GM12878 (cell line): ENCODE measurements at regions not wholly inside any gene's neighbourhood (a gene's known extent, or its start where the extent isn't known, plus 50 kb on each side); places are given as distances from the start of the nearest gene placed in this dataset.

ENCODE experiments used
- ATAC-seq: fragments of 200-7000 bp; cut with Tn5 transposase; 3 replicates; pipeline ENCODE4 v1.9.1; 2020; ENCODE audit warnings: mild to moderate bottlenecking, moderate library complexity
- BruUV-seq: library from RNA; stranded (reverse); fragments of 400-500 nt; replicated peaks from 2 replicates; lab custom pipeline; 2021; lab: Mats Ljungman, UMichigan
- CTCF ChIA-PET: fragments of 300-600 bp; sonication (Branson Sonifier 250); formaldehyde crosslinking; extraction: SDS; loops from one replicate; lab custom pipeline; 2021; ENCODE audit warnings: inconsistent platforms; lab: Yijun Ruan, JAX
- POLR2A ChIA-PET: fragments of 350-600 bp; formaldehyde crosslinking; extraction: SDS; loops from one replicate; lab custom pipeline; 2021; ENCODE audit warnings: inconsistent platforms; lab: Charles Lee
- RAD21 ChIA-PET: fragments of 300-600 bp; sonication (Branson Sonifier 250); formaldehyde crosslinking; loops from one replicate; lab custom pipeline; 2023; ENCODE audit warnings: antibody characterized with exemption; ENCODE audit not compliant: unreplicated experiment; lab: Charles Lee
- SMC1A ChIA-PET: fragments of 300-600 bp; sonication (Branson Sonifier 250); formaldehyde crosslinking; loops from one replicate; lab custom pipeline; 2023; ENCODE audit not compliant: unreplicated experiment, uncharacterized antibody; lab: Charles Lee
- DNase-seq: peaks from one replicate; pipeline ENCODE4 v3.0.0-alpha.2; 2011; ENCODE audit warnings: low read depth, low spot score
- FAIRE-seq: peaks from 3 replicates; lab custom pipeline; 2011; peaks lifted over from hg19 to GRCh38; lab: Jason Lieb, UNC
- H2AFZ ChIP-seq: 2 replicates; pipeline ENCODE4 v1.6.0; 2011; ENCODE audit warnings: low read depth, low read length, control low read depth; ENCODE audit not compliant: control insufficient read depth
- H3K27ac ChIP-seq: 2 replicates; pipeline ENCODE4 v1.5.1; 2011; ENCODE audit warnings: control low read depth; ENCODE audit not compliant: control insufficient read depth, insufficient read depth
- H3K27me3 ChIP-seq, 2 experiments: replicated peaks in 1 of 2; 2 replicates each; pipeline versions ENCODE4 v1.6.0 to v1.6.1; 2011; ENCODE audit warnings: low read length in 1 of 2; ENCODE audit not compliant: control insufficient read depth in 2 of 2, insufficient read depth in 2 of 2
- H3K36me3 ChIP-seq, 2 experiments: 2 replicates each; pipeline ENCODE4 v1.5.1; 2011; ENCODE audit warnings: low read length in 1 of 2; ENCODE audit not compliant: control insufficient read depth in 2 of 2, insufficient read depth in 2 of 2
- H3K4me1 ChIP-seq: 2 replicates; pipeline ENCODE4 v1.6.1; 2011; ENCODE audit warnings: mild to moderate bottlenecking, low read length, moderate library complexity, mixed read lengths; ENCODE audit not compliant: control insufficient read depth, insufficient read depth
- H3K4me2 ChIP-seq: 2 replicates; pipeline ENCODE4 v1.6.0; 2011; ENCODE audit warnings: control low read depth; ENCODE audit not compliant: control insufficient read depth, insufficient read depth
- H3K4me3 ChIP-seq: fragments of 200-600 bp; sonication (generic); 2 replicates; pipeline ENCODE4 v1.5.1; 2016
- H3K79me2 ChIP-seq: 2 replicates; pipeline ENCODE4 v1.6.0; 2011; ENCODE audit warnings: low read length; ENCODE audit not compliant: control insufficient read depth, insufficient read depth
- H3K9ac ChIP-seq: 2 replicates; pipeline ENCODE4 v1.8.0; 2011; ENCODE audit warnings: low read length, control low read depth, mixed read lengths; ENCODE audit not compliant: control insufficient read depth, insufficient read depth
- H3K9me3 ChIP-seq: replicated peaks from 3 replicates; pipeline ENCODE4 v1.5.1; 2011; ENCODE audit warnings: mild to moderate bottlenecking, low read length; ENCODE audit not compliant: control insufficient read depth, insufficient read depth
- H4K20me1 ChIP-seq: 2 replicates; pipeline ENCODE4 v1.6.0; 2011; ENCODE audit not compliant: control insufficient read depth, insufficient read depth
- EP300 ChIP-seq, 2 experiments: fragments of 150-350 bp in 1 of 2; IDR thresholded peaks; 2 replicates each; pipeline ENCODE4 v1.6.1; 2011 to 2012; ENCODE audit warnings: low read depth in 2 of 2, low read length in 2 of 2, borderline replicate concordance in 1 of 2, improper control_type of control experiment in 1 of 2, inconsistent platforms in 1 of 2; ENCODE audit not compliant: control insufficient read depth in 1 of 2
- MXI1 ChIP-seq: fragments of 150-350 bp; IDR thresholded peaks from 2 replicates; pipeline ENCODE4 v1.6.1; 2011; ENCODE audit warnings: low read depth, mild to moderate bottlenecking, inconsistent platforms, low read length, improper control_type of control experiment
- NRF1 ChIP-seq: conservative IDR thresholded peaks from 2 replicates; pipeline ENCODE4 v1.6.1; 2011; ENCODE audit warnings: mild to moderate bottlenecking, low read depth, low read length, improper control_type of control experiment
- PAX5 ChIP-seq: IDR thresholded peaks from 2 replicates; pipeline ENCODE4 v1.6.1; 2011; ENCODE audit warnings: low read depth, low read length, borderline replicate concordance
- RUNX3 ChIP-seq: IDR thresholded peaks from 2 replicates; pipeline ENCODE4 v1.6.1; 2012; ENCODE audit warnings: low read length, inconsistent platforms
- SPI1 ChIP-seq: IDR thresholded peaks from 2 replicates; pipeline ENCODE4 v1.6.1; 2011; ENCODE audit warnings: low read depth, mild to moderate bottlenecking, low read length, moderate library complexity, borderline replicate concordance; ENCODE audit not compliant: insufficient read depth
- TCF12 ChIP-seq: IDR thresholded peaks from 2 replicates; pipeline ENCODE4 v1.6.1; 2011; ENCODE audit warnings: low read depth, mild to moderate bottlenecking, low read length
- ZNF384 ChIP-seq: IDR thresholded peaks from 2 replicates; pipeline ENCODE4 v1.6.1; 2012; ENCODE audit warnings: low read depth, mild to moderate bottlenecking, low read length, improper control_type of control experiment, borderline replicate concordance
- WGBS: methylation state at CpG from one replicate; pipeline ENCODE4 v1.1.6; 2016; ENCODE audit warnings: low lambda C conversion rate; ENCODE audit not compliant: insufficient replicate concordance, insufficient coverage; ENCODE audit errors: missing lambda C conversion rate; 5-methylcytosine and 5-hydroxymethylcytosine counted together
- in situ Hi-C: fragments of 300-500 bp; cut with MboI; formaldehyde crosslinking; loops from 9 replicates; pipeline ENCODE4 v1.14.3; 2018; ENCODE audit warnings: mixed read lengths
- intact Hi-C: fragments of 100-400 bp; cut with micrococcal nuclease; formaldehyde crosslinking; loops from one replicate; pipeline ENCODE4 v1.14.2; 2022; ENCODE audit not compliant: unreplicated experiment
- TF ChIP-seq, protein P1 (sequence below): IDR thresholded peaks from 2 replicates; pipeline ENCODE4 v1.6.1; 2011; ENCODE audit warnings: borderline replicate concordance, low read depth, mild to moderate bottlenecking, moderate library complexity, low read length; ENCODE audit not compliant: insufficient read depth, poor library complexity, severe bottlenecking
- TF ChIP-seq, protein P2 (sequence below): fragments of 450-650 bp; IDR thresholded peaks from 2 replicates; pipeline ENCODE4 v1.6.1; 2018; ENCODE audit warnings: borderline replicate concordance, mild to moderate bottlenecking; ENCODE audit not compliant: partially characterized antibody
- TF ChIP-seq, protein P3 (sequence below): fragments of 450-650 bp; IDR thresholded peaks from 2 replicates; pipeline ENCODE4 v1.6.1; 2017; ENCODE audit warnings: low read depth, mild to moderate bottlenecking, moderate library complexity
- TF ChIP-seq, protein P4 (sequence below): fragments of 450-650 bp; IDR thresholded peaks from 2 replicates; pipeline ENCODE4 v1.6.1; 2016; ENCODE audit warnings: mild to moderate bottlenecking

DNA sequence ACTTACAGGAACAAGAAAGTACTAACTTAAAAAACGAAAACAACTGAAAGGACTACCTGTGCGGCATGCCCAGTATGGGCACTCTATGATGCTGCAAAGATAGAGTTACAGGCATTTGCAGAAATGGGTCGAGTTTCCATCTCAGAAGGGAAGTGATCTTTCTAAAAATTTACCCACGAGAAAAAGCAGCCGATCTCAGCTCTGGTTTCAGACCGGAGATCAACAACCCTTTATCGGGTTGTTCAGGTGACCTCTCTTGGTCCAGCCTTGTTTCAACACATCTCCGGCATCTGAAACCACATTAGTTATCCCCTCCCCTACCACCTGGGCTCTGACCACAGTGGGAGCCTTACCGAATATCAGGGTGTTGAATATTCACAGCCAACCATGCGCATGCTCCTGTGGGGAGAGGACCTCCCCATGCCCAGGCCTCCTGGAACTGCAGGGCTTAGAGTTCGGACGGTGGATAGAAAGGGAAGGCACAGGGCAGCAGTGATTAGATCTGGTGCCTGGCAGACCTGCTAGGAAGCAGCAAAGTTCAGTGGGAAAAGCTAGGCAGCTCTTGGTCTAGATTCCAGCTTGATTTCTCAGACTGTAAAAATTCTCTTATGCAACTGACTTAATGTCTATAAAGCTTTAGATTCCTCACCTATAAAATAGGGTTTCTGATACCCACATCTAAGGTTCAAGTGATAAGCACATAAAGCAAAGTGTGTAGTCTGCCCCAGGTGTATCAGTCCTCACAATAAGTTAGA is 906.0 kb downstream of the VRK1 start:
- in situ Hi-C loops (loop anchor here (10.0 kb wide), 1 partner anchor 1562 kb away; no protein-coding TSS in a partner anchor), intact Hi-C loops (loop anchor here (10.0 kb wide), 2 partner anchors 158 to 288 kb away; no protein-coding TSS in a partner anchor)
- ChIA-PET CTCF (interaction anchor here (0.6 kb wide), 2 partner anchors 91 to 143 kb away, joined by 3 read pairs; no protein-coding TSS in a partner anchor), SMC1A (interaction anchor here (0.9 to 1.0 kb wide), 3 partner anchors 110 to 255 kb away, joined by 3 read pairs; no protein-coding TSS in a partner anchor), RAD21 (no interaction called here), POLR2A (no interaction called here)
- Histone ChIP-seq H3K27me3 (no peaks in the 10 kb centered on the region), H3K36me3 (no peaks in the 10 kb centered on the region), H2AFZ (no peak overlapping the region), H3K4me3 (no peak overlapping the region), H3K4me1 (peaks cover 7% of the 10 kb centered on the region), H3K79me2 (no peaks in the 10 kb centered on the region), H3K9ac (no peak overlapping the region), H4K20me1 (no peaks in the 10 kb centered on the region), H3K9me3 (no peaks in the 10 kb centered on the region; the same call in 1 of the 3 replicates), H3K4me2 (no peak overlapping the region), H3K27ac (no peak overlapping the region)
- no TSS peak for BruUV-seq
- peak; percentile 53 for DNase-seq
- peak; percentile 74 for ATAC-seq
- 38% methylated on average over 12 of the region's 12 CpGs for WGBS
- peak; percentile 43; the same call in 1 of the 2 replicates for TF ChIP-seq RUNX3
- TF ChIP-seq PAX5: no peak
- no peak for TF ChIP-seq NRF1
- TF ChIP-seq ZNF384: peak; percentile 16; the same call in 1 of the 2 replicates
- TF ChIP-seq TCF12: peak; percentile 38; the same call in 1 of the 2 replicates
- TF ChIP-seq, protein P1, sequence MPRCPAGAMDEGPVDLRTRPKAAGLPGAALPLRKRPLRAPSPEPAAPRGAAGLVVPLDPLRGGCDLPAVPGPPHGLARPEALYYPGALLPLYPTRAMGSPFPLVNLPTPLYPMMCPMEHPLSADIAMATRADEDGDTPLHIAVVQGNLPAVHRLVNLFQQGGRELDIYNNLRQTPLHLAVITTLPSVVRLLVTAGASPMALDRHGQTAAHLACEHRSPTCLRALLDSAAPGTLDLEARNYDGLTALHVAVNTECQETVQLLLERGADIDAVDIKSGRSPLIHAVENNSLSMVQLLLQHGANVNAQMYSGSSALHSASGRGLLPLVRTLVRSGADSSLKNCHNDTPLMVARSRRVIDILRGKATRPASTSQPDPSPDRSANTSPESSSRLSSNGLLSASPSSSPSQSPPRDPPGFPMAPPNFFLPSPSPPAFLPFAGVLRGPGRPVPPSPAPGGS: no peak
- TF ChIP-seq, protein P2, sequence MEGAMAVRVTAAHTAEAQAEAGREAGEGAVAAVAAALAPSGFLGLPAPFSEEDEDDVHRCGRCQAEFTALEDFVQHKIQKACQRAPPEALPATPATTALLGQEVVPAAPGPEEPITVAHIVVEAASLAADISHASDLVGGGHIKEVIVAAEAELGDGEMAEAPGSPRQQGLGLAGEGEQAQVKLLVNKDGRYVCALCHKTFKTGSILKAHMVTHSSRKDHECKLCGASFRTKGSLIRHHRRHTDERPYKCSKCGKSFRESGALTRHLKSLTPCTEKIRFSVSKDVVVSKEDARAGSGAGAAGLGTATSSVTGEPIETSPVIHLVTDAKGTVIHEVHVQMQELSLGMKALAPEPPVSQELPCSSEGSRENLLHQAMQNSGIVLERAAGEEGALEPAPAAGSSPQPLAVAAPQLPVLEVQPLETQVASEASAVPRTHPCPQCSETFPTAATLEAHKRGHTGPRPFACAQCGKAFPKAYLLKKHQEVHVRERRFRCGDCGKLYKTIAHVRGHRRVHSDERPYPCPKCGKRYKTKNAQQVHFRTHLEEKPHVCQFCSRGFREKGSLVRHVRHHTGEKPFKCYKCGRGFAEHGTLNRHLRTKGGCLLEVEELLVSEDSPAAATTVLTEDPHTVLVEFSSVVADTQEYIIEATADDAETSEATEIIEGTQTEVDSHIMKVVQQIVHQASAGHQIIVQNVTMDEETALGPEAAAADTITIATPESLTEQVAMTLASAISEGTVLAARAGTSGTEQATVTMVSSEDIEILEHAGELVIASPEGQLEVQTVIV: no peak
- TF ChIP-seq, protein P3, sequence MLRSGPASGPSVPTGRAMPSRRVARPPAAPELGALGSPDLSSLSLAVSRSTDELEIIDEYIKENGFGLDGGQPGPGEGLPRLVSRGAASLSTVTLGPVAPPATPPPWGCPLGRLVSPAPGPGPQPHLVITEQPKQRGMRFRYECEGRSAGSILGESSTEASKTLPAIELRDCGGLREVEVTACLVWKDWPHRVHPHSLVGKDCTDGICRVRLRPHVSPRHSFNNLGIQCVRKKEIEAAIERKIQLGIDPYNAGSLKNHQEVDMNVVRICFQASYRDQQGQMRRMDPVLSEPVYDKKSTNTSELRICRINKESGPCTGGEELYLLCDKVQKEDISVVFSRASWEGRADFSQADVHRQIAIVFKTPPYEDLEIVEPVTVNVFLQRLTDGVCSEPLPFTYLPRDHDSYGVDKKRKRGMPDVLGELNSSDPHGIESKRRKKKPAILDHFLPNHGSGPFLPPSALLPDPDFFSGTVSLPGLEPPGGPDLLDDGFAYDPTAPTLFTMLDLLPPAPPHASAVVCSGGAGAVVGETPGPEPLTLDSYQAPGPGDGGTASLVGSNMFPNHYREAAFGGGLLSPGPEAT: peak; percentile 30; the same call in 1 of the 2 replicates
- TF ChIP-seq, protein P4, sequence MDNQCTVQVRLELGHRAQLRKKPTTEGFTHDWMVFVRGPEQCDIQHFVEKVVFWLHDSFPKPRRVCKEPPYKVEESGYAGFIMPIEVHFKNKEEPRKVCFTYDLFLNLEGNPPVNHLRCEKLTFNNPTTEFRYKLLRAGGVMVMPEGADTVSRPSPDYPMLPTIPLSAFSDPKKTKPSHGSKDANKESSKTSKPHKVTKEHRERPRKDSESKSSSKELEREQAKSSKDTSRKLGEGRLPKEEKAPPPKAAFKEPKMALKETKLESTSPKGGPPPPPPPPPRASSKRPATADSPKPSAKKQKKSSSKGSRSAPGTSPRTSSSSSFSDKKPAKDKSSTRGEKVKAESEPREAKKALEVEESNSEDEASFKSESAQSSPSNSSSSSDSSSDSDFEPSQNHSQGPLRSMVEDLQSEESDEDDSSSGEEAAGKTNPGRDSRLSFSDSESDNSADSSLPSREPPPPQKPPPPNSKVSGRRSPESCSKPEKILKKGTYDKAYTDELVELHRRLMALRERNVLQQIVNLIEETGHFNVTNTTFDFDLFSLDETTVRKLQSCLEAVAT: peak; percentile 50
- 0 out of 2 replicates have a peak, but pooled peaks have one; percentile 18 for TF ChIP-seq MXI1
- peak; percentile 72; the same call in 1 of the 2 replicates for TF ChIP-seq SPI1
- TF ChIP-seq EP300 (IDR thresholded peaks at IDR 0.05; ENCODE audit: borderline replicate concordance in 1 of 2, control insufficient read depth in 1 of 2, low read depth in 2 of 2, low read length in 2 of 2): peak in 1 of 2 experiments; percentile 63; a peak in 1 of 4 replicates
- no peak for FAIRE-seq
